H9 (cell line): ENCODE measurements at regions not wholly inside any gene's neighbourhood (a gene's known extent, or its start where the extent isn't known, plus 50 kb on each side); places are given as distances from the start of the nearest gene placed in this dataset.

ENCODE experiments used
- DNase-seq: peaks from one replicate; pipeline ENCODE4 v3.0.0-alpha.2; 2017
- H2AFZ ChIP-seq: one replicate; pipeline ENCODE4 v1.6.1; 2013; ENCODE audit warnings: mild to moderate bottlenecking, low read length, control low read depth, moderate library complexity
- H2AK5ac ChIP-seq: 2 replicates; pipeline ENCODE4 v1.6.1; 2013; ENCODE audit warnings: low read length, control low read depth, mixed read lengths; ENCODE audit not compliant: insufficient read length
- H2BK120ac ChIP-seq: one replicate; pipeline ENCODE4 v1.6.1; 2013; ENCODE audit warnings: low read depth, mild to moderate bottlenecking, low read length, control low read depth, inconsistent platforms; ENCODE audit not compliant: poor library complexity, severe bottlenecking
- H2BK12ac ChIP-seq: 2 replicates; pipeline ENCODE4 v1.6.1; 2013; ENCODE audit warnings: low read length, control low read depth, mixed read lengths, low read depth; ENCODE audit not compliant: insufficient read length
- H2BK15ac ChIP-seq: 2 replicates; pipeline ENCODE4 v1.6.1; 2013; ENCODE audit warnings: low read depth, low read length, control low read depth
- H2BK20ac ChIP-seq: one replicate; pipeline ENCODE4 v1.6.1; 2013; ENCODE audit warnings: low read depth, mild to moderate bottlenecking, low read length, control low read depth, inconsistent platforms; ENCODE audit not compliant: poor library complexity, severe bottlenecking
- H2BK5ac ChIP-seq: 2 replicates; pipeline ENCODE4 v1.6.1; 2013; ENCODE audit warnings: low read length, control low read depth, mixed read lengths; ENCODE audit not compliant: insufficient read length
- H3K14ac ChIP-seq: 2 replicates; pipeline ENCODE4 v1.6.1; 2013; ENCODE audit warnings: low read length, control low read depth; ENCODE audit not compliant: insufficient read depth
- H3K18ac ChIP-seq: 2 replicates; pipeline ENCODE4 v1.6.1; 2013; ENCODE audit warnings: low read depth, mild to moderate bottlenecking, mixed read lengths, low read length, control low read depth; ENCODE audit not compliant: insufficient read length
- H3K23ac ChIP-seq: 2 replicates; pipeline ENCODE4 v1.6.1; 2013; ENCODE audit warnings: low read length, control low read depth, mixed read lengths, low read depth; ENCODE audit not compliant: insufficient read length
- H3K23me2 ChIP-seq: 2 replicates; pipeline ENCODE4 v1.6.1; 2013; ENCODE audit warnings: low read depth, mild to moderate bottlenecking, mixed read lengths, low read length, control low read depth; ENCODE audit not compliant: insufficient read length, poor library complexity, severe bottlenecking
- H3K27ac ChIP-seq: 2 replicates; pipeline ENCODE4 v1.5.1; 2013; ENCODE audit warnings: low read length, control low read depth, mixed read lengths, low read depth; ENCODE audit not compliant: insufficient read length
- H3K27me3 ChIP-seq: 2 replicates; pipeline ENCODE4 v1.6.1; 2013; ENCODE audit warnings: low read length, control low read depth, inconsistent platforms; ENCODE audit not compliant: insufficient read depth
- H3K4ac ChIP-seq: 2 replicates; pipeline ENCODE4 v1.6.1; 2013; ENCODE audit warnings: low read depth, mild to moderate bottlenecking, control low read depth, inconsistent platforms, low read length, moderate library complexity
- H3K4me1 ChIP-seq: 2 replicates; pipeline ENCODE4 v1.6.1; 2013; ENCODE audit warnings: low read length, control low read depth, inconsistent platforms; ENCODE audit not compliant: insufficient read depth
- H3K4me2 ChIP-seq: 2 replicates; pipeline ENCODE4 v1.6.1; 2013; ENCODE audit warnings: low read length, control low read depth, mixed read lengths; ENCODE audit not compliant: insufficient read length, insufficient read depth
- H3K56ac ChIP-seq: 2 replicates; pipeline ENCODE4 v1.6.1; 2013; ENCODE audit warnings: low read depth, mild to moderate bottlenecking, mixed read lengths, low read length, control low read depth; ENCODE audit not compliant: insufficient read length
- H3K79me1 ChIP-seq: 2 replicates; pipeline ENCODE4 v1.6.1; 2013; ENCODE audit warnings: low read depth, mild to moderate bottlenecking, moderate library complexity, low read length, control low read depth, inconsistent platforms; ENCODE audit not compliant: insufficient read depth, poor library complexity, severe bottlenecking
- H3K79me2 ChIP-seq: 2 replicates; pipeline ENCODE4 v1.6.1; 2013; ENCODE audit warnings: low read length, control low read depth, inconsistent platforms; ENCODE audit not compliant: insufficient read depth
- H3K9ac ChIP-seq: 2 replicates; pipeline ENCODE4 v1.6.1; 2013; ENCODE audit warnings: low read length, control low read depth, mixed read lengths; ENCODE audit not compliant: insufficient read length; ENCODE audit errors: extremely low read depth
- H3K9me3 ChIP-seq: one replicate; pipeline ENCODE4 v1.6.1; 2013; ENCODE audit warnings: low read depth, low read length, inconsistent platforms; ENCODE audit not compliant: control insufficient read depth
- H3T11ph ChIP-seq: one replicate; pipeline ENCODE4 v1.6.1; 2013; ENCODE audit warnings: mild to moderate bottlenecking, low read length, control low read depth, inconsistent platforms
- H4K20me1 ChIP-seq: one replicate; pipeline ENCODE4 v1.6.1; 2013; ENCODE audit not compliant: control insufficient read depth, insufficient read length, insufficient read depth
- H4K5ac ChIP-seq: 2 replicates; pipeline ENCODE4 v1.6.1; 2013; ENCODE audit warnings: low read depth, mild to moderate bottlenecking, mixed read lengths, low read length, control low read depth; ENCODE audit not compliant: insufficient read length
- H4K8ac ChIP-seq: replicated peaks from 2 replicates; pipeline ENCODE4 v1.6.1; 2013; ENCODE audit warnings: low read length, control low read depth, mixed read lengths, low read depth; ENCODE audit not compliant: insufficient read length
- H4K91ac ChIP-seq: 2 replicates; pipeline ENCODE4 v1.6.1; 2013; ENCODE audit warnings: low read depth, mild to moderate bottlenecking, moderate library complexity, mixed read lengths, low read length, control low read depth; ENCODE audit not compliant: insufficient read length
- H3K27ac Mint-ChIP-seq, 3 experiments: 2 replicates in 2 of 3; 3 replicates in 1 of 3; pipeline ENCODE4 v1.8.0; 2020 to 2021; ENCODE audit warnings: mixed read lengths in 3 of 3, mild to moderate bottlenecking in 1 of 3, moderate library complexity in 1 of 3
- H3K27me3 Mint-ChIP-seq: 2 replicates; pipeline ENCODE4 v1.8.0; 2021; ENCODE audit warnings: low read depth, mild to moderate bottlenecking, moderate library complexity, mixed read lengths
- H3K36me3 Mint-ChIP-seq, 3 experiments: 2 replicates in 2 of 3; 3 replicates in 1 of 3; pipeline ENCODE4 v1.8.0; 2020 to 2021; ENCODE audit warnings: low read depth in 3 of 3, mixed read lengths in 3 of 3; ENCODE audit not compliant: insufficient read depth in 1 of 3
- H3K4me1 Mint-ChIP-seq, 2 experiments: 2 replicates each; pipeline ENCODE4 v1.8.0; 2020; ENCODE audit warnings: mixed read lengths in 2 of 2
- H3K4me3 Mint-ChIP-seq, 2 experiments: 2 replicates in 1 of 2; 3 replicates in 1 of 2; pipeline ENCODE4 v1.8.0; 2020 to 2021; ENCODE audit warnings: mild to moderate bottlenecking in 2 of 2, mixed read lengths in 2 of 2, moderate library complexity in 1 of 2
- H3K9me3 Mint-ChIP-seq, 2 experiments: 2 replicates in 1 of 2; 3 replicates in 1 of 2; pipeline ENCODE4 v1.8.0; 2020; ENCODE audit warnings: mild to moderate bottlenecking in 2 of 2, mixed read lengths in 2 of 2, moderate library complexity in 1 of 2
- whole genome bisulfite sequencing: extraction: QIAGEN DNeasy Blood & Tissue Kit; methylation state at CpG from one replicate; pipeline ENCODE4 v1.1.7; 2013; ENCODE audit warnings: missing lambda C conversion rate, low lambda C conversion rate, mixed read lengths; ENCODE audit not compliant: insufficient read length; ENCODE audit errors: extremely low coverage; 5-methylcytosine and 5-hydroxymethylcytosine counted together
- TF ChIP-seq, protein P1 (sequence below): fragments of 200-600 bp; sonication (generic); conservative IDR thresholded peaks from 3 replicates; pipeline ENCODE4 v1.8.0; 2021; ENCODE audit warnings: antibody characterized with exemption, mild to moderate bottlenecking

GRCh38 chr13:18232994-18233782 lies 948.4 kb downstream of the TUBA3C start:
- no peak overlapping the region for H3K18ac ChIP-seq
- Mint-ChIP-seq H3K4me3 (no peak overlapping the region), H3K9me3 (peaks cover 48 to 69% of the 10 kb centered on the region in 2 experiments), H3K27ac (no peak overlapping the region), H3K27me3 (no peaks in the 10 kb centered on the region), H3K36me3 (peaks cover 0 to 2% (median 0%) of the 10 kb centered on the region in 3 experiments; a peak in 1 of 7 replicates), H3K4me1 (no peaks in the 10 kb centered on the region)
- H2BK12ac ChIP-seq: no peak overlapping the region
- no peak overlapping the region for H4K5ac ChIP-seq
- no peaks in the 10 kb centered on the region for H3K23me2 ChIP-seq
- no peaks in the 10 kb centered on the region for H4K20me1 ChIP-seq
- H4K91ac ChIP-seq: no peak overlapping the region
- no peaks in the 10 kb centered on the region for H3K27me3 ChIP-seq
- H2BK5ac ChIP-seq: no peak overlapping the region
- WGBS: no CpG with 5 or more reads among the region's 95 CpGs
- no peak overlapping the region for H2AK5ac ChIP-seq
- no peak overlapping the region for H3K4ac ChIP-seq
- no peak overlapping the region for H2BK15ac ChIP-seq
- H4K8ac ChIP-seq: no peak overlapping the region
- no peak overlapping the region for H3K56ac ChIP-seq
- no peak overlapping the region for H3K4me2 ChIP-seq
- no peak overlapping the region for H2BK20ac ChIP-seq
- peaks cover 55% of the 10 kb centered on the region for H3K9me3 ChIP-seq
- H2BK120ac ChIP-seq: no peak overlapping the region
- H3T11ph ChIP-seq: no peak overlapping the region
- H3K79me2 ChIP-seq: no peaks in the 10 kb centered on the region
- no peak overlapping the region for H3K27ac ChIP-seq
- no peaks in the 10 kb centered on the region for H3K79me1 ChIP-seq
- no peak overlapping the region for H3K14ac ChIP-seq
- H3K23ac ChIP-seq: no peak overlapping the region
- H3K9ac ChIP-seq: no peak overlapping the region
- no peak overlapping the region for H2AFZ ChIP-seq
- no peak for DNase-seq
- TF ChIP-seq, protein P1, sequence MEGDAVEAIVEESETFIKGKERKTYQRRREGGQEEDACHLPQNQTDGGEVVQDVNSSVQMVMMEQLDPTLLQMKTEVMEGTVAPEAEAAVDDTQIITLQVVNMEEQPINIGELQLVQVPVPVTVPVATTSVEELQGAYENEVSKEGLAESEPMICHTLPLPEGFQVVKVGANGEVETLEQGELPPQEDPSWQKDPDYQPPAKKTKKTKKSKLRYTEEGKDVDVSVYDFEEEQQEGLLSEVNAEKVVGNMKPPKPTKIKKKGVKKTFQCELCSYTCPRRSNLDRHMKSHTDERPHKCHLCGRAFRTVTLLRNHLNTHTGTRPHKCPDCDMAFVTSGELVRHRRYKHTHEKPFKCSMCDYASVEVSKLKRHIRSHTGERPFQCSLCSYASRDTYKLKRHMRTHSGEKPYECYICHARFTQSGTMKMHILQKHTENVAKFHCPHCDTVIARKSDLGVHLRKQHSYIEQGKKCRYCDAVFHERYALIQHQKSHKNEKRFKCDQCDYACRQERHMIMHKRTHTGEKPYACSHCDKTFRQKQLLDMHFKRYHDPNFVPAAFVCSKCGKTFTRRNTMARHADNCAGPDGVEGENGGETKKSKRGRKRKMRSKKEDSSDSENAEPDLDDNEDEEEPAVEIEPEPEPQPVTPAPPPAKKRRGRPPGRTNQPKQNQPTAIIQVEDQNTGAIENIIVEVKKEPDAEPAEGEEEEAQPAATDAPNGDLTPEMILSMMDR: no peak
- H3K4me1 ChIP-seq: no peaks in the 10 kb centered on the region
